Heart right ventricle (tissue), 16 donors: ENCODE measurements at regions not wholly inside any gene's neighbourhood (a gene's known extent, or its start where the extent isn't known, plus 50 kb on each side); places are given as distances from the start of the nearest gene placed in this dataset.
A peak's percentile ranks its signal among the peaks of the same experiment; 100 is the strongest.

Source experiments
- ATAC-seq, 8 donors: fragments of 200-7000 bp; cut with Tn5 transposase; one replicate each; pipeline ENCODE4 v1.9.1; 2020; ENCODE audit warnings: mild to moderate bottlenecking in 8 of 8, moderate library complexity in 8 of 8, moderate number of reproducible peaks in 1 of 8
- DNase-seq, 2 donors: peaks; one replicate each; pipeline ENCODE4 v3.0.0-alpha.2; 2020
- H3K27ac ChIP-seq, 10 donors: fragments of 200-600 bp; sonication (generic) in 2 of 10; one replicate each; pipeline versions ENCODE4 v1.5.0 to v1.8.0; 2020 to 2022; ENCODE audit warnings: mild to moderate bottlenecking in 3 of 10
- H3K27me3 ChIP-seq, 7 donors: fragments of 200-600 bp; one replicate each; pipeline ENCODE4 v1.8.0; 2021 to 2022; ENCODE audit warnings: mild to moderate bottlenecking in 2 of 7
- H3K36me3 ChIP-seq, 9 donors: fragments of 200-600 bp; sonication (generic) in 1 of 9; one replicate each; pipeline versions ENCODE4 v1.5.0 to v1.8.0; 2020 to 2022; ENCODE audit warnings: mild to moderate bottlenecking in 2 of 9
- H3K4me1 ChIP-seq, 9 donors: fragments of 200-600 bp; sonication (generic) in 1 of 9; one replicate each; pipeline versions ENCODE4 v1.5.0 to v1.8.0; 2020 to 2022; ENCODE audit warnings: mild to moderate bottlenecking in 4 of 9
- H3K4me3 ChIP-seq, 10 donors: fragments of 200-600 bp; sonication (generic) in 2 of 10; one replicate each; pipeline versions ENCODE4 v1.5.0 to v1.8.0; 2020 to 2022; ENCODE audit warnings: mild to moderate bottlenecking in 7 of 10, moderate library complexity in 2 of 10
- H3K9me3 ChIP-seq, 11 donors: fragments of 200-600 bp in 10 of 11; sonication (generic) in 2 of 11; one replicate each; pipeline versions ENCODE4 v1.5.0 to v1.8.0; 2013 to 2022; ENCODE audit warnings: mild to moderate bottlenecking in 2 of 11, control low read depth in 1 of 11, moderate library complexity in 1 of 11
- CTCF ChIP-seq, 9 donors: fragments of 200-600 bp; sonication (generic) in 2 of 9; IDR thresholded peaks; one replicate each; pipeline versions ENCODE4 v1.5.0 to v1.8.0; 2021 to 2022; ENCODE audit warnings: antibody characterized with exemption in 9 of 9, mild to moderate bottlenecking in 5 of 9, moderate library complexity in 1 of 9
- WGBS, 2 donors: extraction: QIAGEN DNeasy Blood & Tissue Kit; methylation state at CpG; one replicate each; pipeline ENCODE4 v1.1.7; 2013; ENCODE audit warnings: inconsistent platforms in 1 of 2; 5-methylcytosine and 5-hydroxymethylcytosine counted together
- intact Hi-C, 10 donors: fragments of 100-400 bp; cut with DNase I; formaldehyde crosslinking; loops; one replicate each; pipeline versions ENCODE4 v1.11.1 to v1.14.2; 2022
- donor health status: Arrhythmogenic right ventricular cardiomyopathy.
- donor health status: ischemic (EF 13 %, LVEDD 7.1; RV severe dilation, severe dysfunction).
- donor health status: healthy with polysubstance abuse.
- donor health status: DM: no; HTN: yes; CAD: no.
- donor health status: DM: no; HTN: no; CAD: no.
- donor health status: ischemic (EF 25% LVEDD 6.9; RV normal size, moderate dysfunction).
- donor health status: ischemic (EF 25% LVEDD 5.7; RV mildly dilated, moderate dysfunction).
- donor health status: healthy.
- donor health status: DM: yes; HTN: yes; CAD: no.
- donor health status: Ischemic cardiomyopathy.
- donor health status: ischemic (EF 35%, LVEDD 5.7; RV mildly dilated, moderate dysfunction).
- donor health status: nonischemic (EF 11% LVEDD 7.7; RV severe dilation, severe dysfunction).
- donor health status: DM: yes; HTN: yes; CAD: no.
- donor health status: PGD.
- donor health status: ischemic (EF 29% LVEDD 5.4; RV normal size, mild dysfunction).
- donor health status: nonischemic (EF 23%, LVEDD 6.1; RV moderate dilation, normal function).

GRCh38 chr9:14366076-14366475, 52.1 kb upstream of the NFIB start:
- DNase-seq, result peak in 1 of 2 donors; percentile 48
- H3K36me3 ChIP-seq, result no peaks in the 10 kb centered on the region
- ATAC-seq, result peak; percentile 47 to 83 (median 68)
- H3K27me3 ChIP-seq, result no peaks in the 10 kb centered on the region
- peaks cover 0 to 22% (median 10%) of the 10 kb centered on the region in 9 donors for H3K4me1 ChIP-seq
- peak overlapping the region in 7 of 10 donors; percentile 7 to 61 (median 18) for H3K27ac ChIP-seq
- intact Hi-C loops, result no loop called here
- TF ChIP-seq CTCF (IDR thresholded peaks at IDR 0.05), result no peak
- peak overlapping the region in 1 of 10 donors; percentile 5 for H3K4me3 ChIP-seq
- 50 to 54% methylated on average over 10 of the region's 10 CpGs for WGBS, 2 donors
- no peaks in the 10 kb centered on the region for H3K9me3 ChIP-seq

GRCh38 chr9:14365670-14366069, 51.7 kb upstream of the NFIB start:
- H3K27ac ChIP-seq, result peak overlapping the region in 5 of 10 donors; percentile 7 to 61 (median 28)
- DNase-seq (no peak), ATAC-seq (peak in 6 of 8 donors; percentile 9 to 52 (median 22))
- H3K4me1 ChIP-seq, result peaks cover 0 to 22% (median 10%) of the 10 kb centered on the region in 9 donors
- H3K27me3 ChIP-seq, result no peaks in the 10 kb centered on the region
- H3K4me3 ChIP-seq, result no peak overlapping the region
- H3K36me3 ChIP-seq, result no peaks in the 10 kb centered on the region
- no peaks in the 10 kb centered on the region for H3K9me3 ChIP-seq
- TF ChIP-seq CTCF (IDR thresholded peaks at IDR 0.05), result no peak
- WGBS, 2 donors, result 64 to 76% methylated on average over 3 of the region's 3 CpGs
- intact Hi-C loops, result no loop called here
